ENCODE measurements at regions not wholly inside any gene's neighbourhood (a gene's known extent, or its start where the extent isn't known, plus 50 kb on each side); places are given as distances from the start of the nearest gene placed in this dataset.

DNA sequence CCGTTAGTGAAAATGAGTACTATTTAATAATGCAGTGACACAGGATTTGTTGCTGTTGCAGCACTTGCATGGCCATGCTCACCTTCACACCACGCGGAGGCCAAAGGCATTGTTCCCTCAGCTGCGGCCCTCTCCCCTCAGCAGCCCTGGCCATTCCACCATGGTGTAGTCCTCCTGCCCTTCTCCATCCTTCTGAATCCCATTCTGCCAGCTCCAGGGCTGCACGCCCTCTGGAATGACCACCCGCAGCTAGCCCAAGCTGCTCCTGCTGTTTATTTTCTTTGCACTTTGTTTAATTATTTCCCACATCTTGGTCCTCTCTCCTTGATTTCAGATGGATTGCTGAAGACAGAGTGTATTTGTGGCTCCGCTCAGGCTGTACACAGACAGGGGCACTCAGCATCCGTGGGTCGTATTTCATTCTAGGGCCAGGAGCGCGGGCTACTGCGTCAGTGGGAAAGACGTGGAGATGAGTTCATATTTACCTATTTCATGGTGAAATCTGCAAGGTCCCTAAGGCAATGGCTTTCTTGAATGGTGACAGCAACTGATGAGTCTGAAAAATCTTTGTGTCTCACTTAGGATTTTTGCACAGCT is 81.4 kb upstream of the DUSP22 start:
- Histone ChIP-seq H3K36me3 (ENCODE audit: control insufficient read depth in 2 of 3, insufficient read depth in 3 of 3, low read length in 3 of 3) (no peaks in the 10 kb centered on the region), H3K4me3 (ENCODE audit: low read length) (no peak overlapping the region), H3K27me3 (ENCODE audit: control insufficient read depth in 2 of 2, insufficient read depth in 2 of 2, low read length in 2 of 2) (no peaks in the 10 kb centered on the region), H3K27ac (ENCODE audit: low read depth, low read length) (no peak overlapping the region), H3K9me3 (ENCODE audit: control insufficient read depth in 2 of 3, low read length in 3 of 3) (no peaks in the 10 kb centered on the region), H3K4me1 (ENCODE audit: control insufficient read depth in 2 of 2, insufficient read depth in 2 of 2, low read length in 2 of 2) (peaks cover 0 to 9% of the 10 kb centered on the region in 2 donors)
- Mint-ChIP-seq H3K9me3 (peaks cover 0 to 13% (median 0%) of the 10 kb centered on the region in 11 donors), H3K27ac (peak overlapping the region in 1 of 9 donors; percentile 53), H3K27me3 (peaks cover 0 to 16% (median 0%) of the 10 kb centered on the region in 5 donors), H3K36me3 (peaks cover 0 to 10% (median 4%) of the 10 kb centered on the region in 5 donors), H3K4me1 (peaks cover 0 to 42% (median 14%) of the 10 kb centered on the region in 7 donors), H3K4me3 (no peak overlapping the region)
- intact Hi-C loops (cut with micrococcal nuclease), result no loop called here
- ChIA-PET POLR2A (no interaction called here), CTCF (no interaction called here)
- ATAC-seq (no peak), DNase-seq (no peak)

DNA sequence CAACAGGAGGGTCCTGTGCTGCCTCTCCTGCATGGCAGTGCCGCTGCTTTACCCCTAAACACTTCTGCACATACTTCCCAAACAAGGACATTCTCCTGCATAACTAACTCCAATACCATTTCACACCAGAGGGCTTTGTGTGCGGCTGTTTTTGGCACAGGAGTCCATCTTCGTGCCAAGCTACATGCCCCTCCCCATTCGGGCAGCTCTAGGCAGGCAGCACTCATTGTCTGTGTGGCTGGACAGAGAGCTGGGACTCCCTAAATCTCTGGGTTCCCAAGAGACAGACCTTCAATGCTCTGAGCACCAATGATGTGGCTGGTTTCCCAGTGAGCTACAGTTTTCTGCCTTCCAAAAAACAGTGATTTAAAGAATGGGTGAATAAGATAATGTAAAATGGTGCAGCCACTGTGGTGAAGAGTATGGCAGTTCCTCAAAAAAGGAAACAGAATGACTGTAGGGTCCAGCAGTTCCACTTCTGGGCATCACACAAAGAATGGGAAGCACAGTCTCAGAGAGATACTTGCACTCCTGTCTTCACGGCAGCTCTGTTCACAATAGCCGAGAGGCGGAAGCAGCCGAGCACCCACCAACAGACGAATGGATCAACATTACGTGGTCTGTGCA is 80.3 kb upstream of the DUSP22 start:
- H3K27ac ChIP-seq (ENCODE audit: low read depth, low read length), result no peak overlapping the region
- Mint-ChIP-seq H3K9me3 (peaks cover 0 to 13% (median 0%) of the 10 kb centered on the region in 11 donors), H3K36me3 (peaks cover 0 to 10% (median 4%) of the 10 kb centered on the region in 5 donors), H3K4me1 (peaks cover 2 to 47% (median 14%) of the 10 kb centered on the region in 7 donors), H3K4me3 (no peak overlapping the region), H3K27me3 (peaks cover 0 to 16% (median 0%) of the 10 kb centered on the region in 5 donors), H3K27ac (no peak overlapping the region)
- no peak overlapping the region for H3K4me3 ChIP-seq (ENCODE audit: low read length)
- H3K4me1 ChIP-seq (ENCODE audit: control insufficient read depth in 2 of 2, insufficient read depth in 2 of 2, low read length in 2 of 2), result peaks cover 0 to 9% of the 10 kb centered on the region in 2 donors
- no peaks in the 10 kb centered on the region for H3K27me3 ChIP-seq (ENCODE audit: control insufficient read depth in 2 of 2, insufficient read depth in 2 of 2, low read length in 2 of 2)
- ChIA-PET CTCF (no interaction called here), POLR2A (no interaction called here)
- ATAC-seq (no peak), DNase-seq (no peak)
- H3K36me3 ChIP-seq (ENCODE audit: control insufficient read depth in 2 of 3, insufficient read depth in 3 of 3, low read length in 3 of 3), result no peaks in the 10 kb centered on the region
- intact Hi-C loops (cut with micrococcal nuclease), result no loop called here
- no peaks in the 10 kb centered on the region for H3K9me3 ChIP-seq (ENCODE audit: control insufficient read depth in 2 of 3, low read length in 3 of 3)

DNA sequence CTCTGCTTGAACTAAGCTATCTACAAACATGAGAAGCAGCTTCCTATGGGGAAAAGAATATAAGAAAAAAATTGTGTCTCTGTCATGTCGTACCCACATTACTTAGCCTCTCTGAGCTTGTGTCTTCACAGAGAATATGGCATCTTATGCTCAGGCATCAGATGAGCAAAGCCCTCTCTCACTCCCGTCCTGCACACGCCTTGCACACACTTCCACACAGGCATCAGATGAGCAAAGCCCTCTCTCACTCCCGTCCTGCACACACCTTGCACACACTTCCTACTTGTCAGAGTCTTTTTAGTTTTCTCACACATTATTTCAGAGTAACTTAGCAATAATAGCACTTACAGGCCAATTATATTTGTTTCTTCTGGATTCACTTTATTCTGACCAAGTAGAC is 79.0 kb upstream of the DUSP22 start:
- ChIA-PET POLR2A (interaction anchor here (1.0 kb wide), 1 partner anchor 15 kb away, joined by 3 read pairs; no protein-coding TSS in a partner anchor), CTCF (no interaction called here)
- Histone ChIP-seq H3K27me3 (ENCODE audit: control insufficient read depth in 2 of 2, insufficient read depth in 2 of 2, low read length in 2 of 2) (no peaks in the 10 kb centered on the region), H3K9me3 (ENCODE audit: control insufficient read depth in 2 of 3, low read length in 3 of 3) (no peaks in the 10 kb centered on the region), H3K36me3 (ENCODE audit: control insufficient read depth in 2 of 3, insufficient read depth in 3 of 3, low read length in 3 of 3) (no peaks in the 10 kb centered on the region), H3K4me1 (ENCODE audit: control insufficient read depth in 2 of 2, insufficient read depth in 2 of 2, low read length in 2 of 2) (peaks cover 0 to 9% of the 10 kb centered on the region in 2 donors), H3K4me3 (ENCODE audit: low read length) (no peak overlapping the region), H3K27ac (ENCODE audit: low read depth, low read length) (no peak overlapping the region)
- peak overlapping the region in 2 of 9 donors; percentile 3 to 22 for H3K27ac Mint-ChIP-seq
- peaks cover 0 to 13% (median 0%) of the 10 kb centered on the region in 11 donors for H3K9me3 Mint-ChIP-seq
- DNase-seq (no peak), ATAC-seq (no peak)
- H3K27me3 Mint-ChIP-seq, result peaks cover 0 to 14% (median 0%) of the 10 kb centered on the region in 5 donors
- intact Hi-C loops (cut with micrococcal nuclease), result no loop called here
- no peak overlapping the region for H3K4me3 Mint-ChIP-seq
- H3K4me1 Mint-ChIP-seq, result peaks cover 8 to 53% (median 18%) of the 10 kb centered on the region in 7 donors
- H3K36me3 Mint-ChIP-seq, result peaks cover 0 to 13% (median 4%) of the 10 kb centered on the region in 5 donors

DNA sequence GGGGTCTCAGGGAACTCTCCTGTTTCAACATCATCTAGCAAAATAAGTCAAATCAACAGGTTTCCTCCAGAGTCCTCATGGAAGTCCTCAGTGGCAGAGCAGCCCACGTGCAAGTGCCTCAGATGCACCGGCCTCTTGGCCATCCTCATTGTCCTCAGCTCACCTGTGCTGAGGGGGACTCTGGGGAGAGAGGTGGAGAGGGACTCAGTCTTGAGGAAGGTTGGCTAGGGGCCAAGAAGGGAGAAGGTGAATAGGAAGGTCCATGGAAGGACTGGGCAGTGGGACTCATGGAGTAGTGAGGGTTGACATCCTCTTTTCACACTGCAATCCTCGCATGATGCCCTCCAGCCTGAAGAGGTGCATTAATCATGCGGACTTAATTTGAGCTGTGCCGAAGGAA is 77.9 kb upstream of the DUSP22 start:
- Mint-ChIP-seq H3K9me3 (peaks cover 0 to 13% (median 0%) of the 10 kb centered on the region in 11 donors), H3K27me3 (peaks cover 0 to 8% (median 0%) of the 10 kb centered on the region in 5 donors), H3K4me1 (peaks cover 8 to 50% (median 16%) of the 10 kb centered on the region in 7 donors), H3K27ac (peak overlapping the region in 1 of 9 donors; percentile 53), H3K4me3 (no peak overlapping the region), H3K36me3 (peaks cover 0 to 13% (median 4%) of the 10 kb centered on the region in 5 donors)
- no peaks in the 10 kb centered on the region for H3K9me3 ChIP-seq (ENCODE audit: control insufficient read depth in 2 of 3, low read length in 3 of 3)
- CTCF ChIA-PET, result interaction anchor here (0.6 kb wide), 1 partner anchor 175 kb away, joined by 3 read pairs; no protein-coding TSS in a partner anchor
- intact Hi-C loops (cut with micrococcal nuclease), result no loop called here
- no peak for DNase-seq
- no peak for ATAC-seq
- H3K36me3 ChIP-seq (ENCODE audit: control insufficient read depth in 2 of 3, insufficient read depth in 3 of 3, low read length in 3 of 3), result no peaks in the 10 kb centered on the region
- no peak overlapping the region for H3K4me3 ChIP-seq (ENCODE audit: low read length)
- peaks cover 0 to 4% of the 10 kb centered on the region in 2 donors for H3K4me1 ChIP-seq (ENCODE audit: control insufficient read depth in 2 of 2, insufficient read depth in 2 of 2, low read length in 2 of 2)
- H3K27ac ChIP-seq (ENCODE audit: low read depth, low read length), result no peak overlapping the region
- POLR2A ChIA-PET, result no interaction called here
- no peaks in the 10 kb centered on the region for H3K27me3 ChIP-seq (ENCODE audit: control insufficient read depth in 2 of 2, insufficient read depth in 2 of 2, low read length in 2 of 2)

DNA sequence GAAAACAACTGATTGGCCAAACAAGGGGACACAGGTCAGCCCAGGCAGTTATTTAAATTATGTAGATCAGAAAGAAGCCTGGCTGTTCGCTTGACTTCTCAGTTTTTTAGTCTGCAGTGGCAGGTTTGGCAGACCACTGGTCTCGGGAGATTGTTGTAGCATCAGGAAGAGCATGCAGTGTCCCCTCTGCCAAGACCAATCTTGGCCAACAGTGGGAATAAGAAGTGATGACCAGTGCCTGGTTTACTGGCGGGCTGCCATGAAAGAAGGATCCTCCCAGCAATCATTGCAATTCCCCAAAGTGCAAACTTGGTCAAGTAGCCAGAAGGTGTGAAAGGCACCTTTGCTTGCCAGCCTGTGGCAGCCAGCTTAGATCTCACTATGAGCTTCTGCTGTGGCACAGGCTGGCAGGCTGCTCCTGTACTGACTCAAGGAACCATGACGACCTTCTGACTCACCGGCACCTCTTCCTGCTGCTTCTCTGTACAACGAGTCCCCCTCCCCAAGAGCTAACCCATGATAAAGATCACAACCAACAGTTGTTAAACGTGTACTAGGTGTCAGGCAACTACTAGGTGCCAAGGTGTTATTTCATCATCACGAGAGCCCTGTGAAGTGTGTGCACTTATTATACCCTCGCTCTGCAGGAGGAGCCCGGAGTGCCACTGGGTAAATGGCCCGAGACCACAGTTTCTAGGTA is 76.8 kb upstream of the DUSP22 start:
- ChIA-PET POLR2A (interaction anchor here (0.6 kb wide), 1 partner anchor 56 kb away, joined by 3 read pairs; no protein-coding TSS in a partner anchor), CTCF (interaction anchor here (0.6 to 1.7 kb wide), 2 partner anchors 9 to 20 kb away, joined by 4 to 5 read pairs; no protein-coding TSS in a partner anchor)
- no peaks in the 10 kb centered on the region for H3K4me1 ChIP-seq (ENCODE audit: control insufficient read depth in 2 of 2, insufficient read depth in 2 of 2, low read length in 2 of 2)
- DNase-seq (no peak), ATAC-seq (peak; percentile 75)
- H3K4me3 ChIP-seq (ENCODE audit: low read length), result no peak overlapping the region
- Mint-ChIP-seq H3K36me3 (peaks cover 0 to 13% (median 4%) of the 10 kb centered on the region in 5 donors), H3K4me3 (peak overlapping the region in 1 of 10 donors; percentile 0), H3K4me1 (peaks cover 8 to 47% (median 13%) of the 10 kb centered on the region in 7 donors), H3K27me3 (peaks cover 0 to 8% (median 0%) of the 10 kb centered on the region in 5 donors), H3K9me3 (peaks cover 0 to 13% (median 0%) of the 10 kb centered on the region in 11 donors), H3K27ac (peak overlapping the region in 3 of 9 donors; percentile 2 to 53 (median 19))
- H3K27ac ChIP-seq (ENCODE audit: low read depth, low read length), result no peak overlapping the region
- no peaks in the 10 kb centered on the region for H3K9me3 ChIP-seq (ENCODE audit: control insufficient read depth in 2 of 3, low read length in 3 of 3)
- H3K36me3 ChIP-seq (ENCODE audit: control insufficient read depth in 2 of 3, insufficient read depth in 3 of 3, low read length in 3 of 3), result no peaks in the 10 kb centered on the region
- no peaks in the 10 kb centered on the region for H3K27me3 ChIP-seq (ENCODE audit: control insufficient read depth in 2 of 2, insufficient read depth in 2 of 2, low read length in 2 of 2)
- intact Hi-C loops (cut with micrococcal nuclease), result no loop called here

DNA sequence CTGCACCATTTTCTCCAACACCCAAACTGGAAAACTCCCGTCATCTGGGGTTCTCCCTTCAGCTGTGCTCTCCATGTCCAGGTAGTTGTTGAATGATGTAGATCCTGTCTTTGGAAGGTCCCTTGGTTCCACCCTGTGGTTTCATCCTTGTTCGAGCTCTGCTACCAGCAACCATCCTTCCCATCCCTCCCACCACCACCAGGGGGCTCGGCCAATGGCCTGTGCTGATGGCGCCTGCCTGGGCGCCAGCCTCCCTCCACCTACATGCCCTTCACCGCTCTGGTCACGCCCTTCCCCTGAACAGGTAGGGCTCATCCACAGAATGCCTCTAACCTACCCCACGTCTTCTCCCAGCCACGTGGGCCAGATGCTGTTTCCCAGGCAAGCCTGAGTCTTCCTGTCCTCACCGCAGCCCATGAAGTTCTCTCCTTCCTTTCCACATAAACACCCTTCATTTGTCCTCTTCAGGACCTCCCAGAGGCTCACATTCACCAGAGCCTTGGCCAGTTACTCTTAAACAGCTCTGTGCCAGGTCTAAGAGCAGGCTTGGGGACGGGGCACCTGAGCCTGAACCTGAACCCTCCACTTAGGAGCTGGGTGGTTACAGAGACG is 75.1 kb upstream of the DUSP22 start:
- peaks cover 0 to 3% (median 0%) of the 10 kb centered on the region in 5 donors for H3K27me3 Mint-ChIP-seq
- H3K9me3 Mint-ChIP-seq, result peaks cover 0 to 13% (median 0%) of the 10 kb centered on the region in 11 donors
- H3K36me3 Mint-ChIP-seq, result peaks cover 0 to 13% (median 4%) of the 10 kb centered on the region in 5 donors
- intact Hi-C loops (cut with micrococcal nuclease), result no loop called here
- ATAC-seq (no peak), DNase-seq (peak in 3 of 9 donors; percentile 6 to 14 (median 14))
- H3K4me3 Mint-ChIP-seq, result peak overlapping the region in 1 of 10 donors; percentile 9
- CTCF ChIA-PET, result interaction anchor here (0.6 to 1.7 kb wide), 3 partner anchors 8 to 19 kb away, joined by 3 to 5 read pairs (median 3); no protein-coding TSS in a partner anchor
- Histone ChIP-seq H3K4me3 (ENCODE audit: low read length) (no peak overlapping the region), H3K4me1 (ENCODE audit: control insufficient read depth in 2 of 2, insufficient read depth in 2 of 2, low read length in 2 of 2) (peaks cover 0 to 9% of the 10 kb centered on the region in 2 donors), H3K27ac (ENCODE audit: low read depth, low read length) (no peak overlapping the region), H3K27me3 (ENCODE audit: control insufficient read depth in 2 of 2, insufficient read depth in 2 of 2, low read length in 2 of 2) (no peaks in the 10 kb centered on the region), H3K36me3 (ENCODE audit: control insufficient read depth in 2 of 3, insufficient read depth in 3 of 3, low read length in 3 of 3) (no peaks in the 10 kb centered on the region), H3K9me3 (ENCODE audit: control insufficient read depth in 2 of 3, low read length in 3 of 3) (no peaks in the 10 kb centered on the region)
- peaks cover 8 to 56% (median 11%) of the 10 kb centered on the region in 7 donors for H3K4me1 Mint-ChIP-seq
- POLR2A ChIA-PET, result no interaction called here
- peak overlapping the region in 3 of 9 donors; percentile 15 to 64 (median 58) for H3K27ac Mint-ChIP-seq

Data from naive thymus-derived CD4-positive, alpha-beta T cell (primary cell).